GM12878 (cell line): ENCODE measurements at regions not wholly inside any gene's neighbourhood (a gene's known extent, or its start where the extent isn't known, plus 50 kb on each side); places are given as distances from the start of the nearest gene placed in this dataset.

Experiments
- ATAC-seq: fragments of 200-7000 bp; cut with Tn5 transposase; 3 replicates; pipeline ENCODE4 v1.9.1; 2020; ENCODE audit warnings: mild to moderate bottlenecking, moderate library complexity
- BruUV-seq: library from RNA; stranded (reverse); fragments of 400-500 nt; replicated peaks from 2 replicates; lab custom pipeline; 2021; lab: Mats Ljungman, UMichigan
- CTCF ChIA-PET: fragments of 300-600 bp; sonication (Branson Sonifier 250); formaldehyde crosslinking; extraction: SDS; loops from one replicate; lab custom pipeline; 2021; ENCODE audit warnings: inconsistent platforms; lab: Yijun Ruan, JAX
- POLR2A ChIA-PET: fragments of 350-600 bp; formaldehyde crosslinking; extraction: SDS; loops from one replicate; lab custom pipeline; 2021; ENCODE audit warnings: inconsistent platforms; lab: Charles Lee
- RAD21 ChIA-PET: fragments of 300-600 bp; sonication (Branson Sonifier 250); formaldehyde crosslinking; loops from one replicate; lab custom pipeline; 2023; ENCODE audit warnings: antibody characterized with exemption; ENCODE audit not compliant: unreplicated experiment; lab: Charles Lee
- SMC1A ChIA-PET: fragments of 300-600 bp; sonication (Branson Sonifier 250); formaldehyde crosslinking; loops from one replicate; lab custom pipeline; 2023; ENCODE audit not compliant: unreplicated experiment, uncharacterized antibody; lab: Charles Lee
- DNase-seq: peaks from one replicate; pipeline ENCODE4 v3.0.0-alpha.2; 2011; ENCODE audit warnings: low read depth, low spot score
- FAIRE-seq: peaks from 3 replicates; lab custom pipeline; 2011; peaks lifted over from hg19 to GRCh38; lab: Jason Lieb, UNC
- H2AFZ ChIP-seq: 2 replicates; pipeline ENCODE4 v1.6.0; 2011; ENCODE audit warnings: low read depth, low read length, control low read depth; ENCODE audit not compliant: control insufficient read depth
- H3K27ac ChIP-seq: 2 replicates; pipeline ENCODE4 v1.5.1; 2011; ENCODE audit warnings: control low read depth; ENCODE audit not compliant: control insufficient read depth, insufficient read depth
- H3K27me3 ChIP-seq, 2 experiments: replicated peaks in 1 of 2; 2 replicates each; pipeline versions ENCODE4 v1.6.0 to v1.6.1; 2011; ENCODE audit warnings: low read length in 1 of 2; ENCODE audit not compliant: control insufficient read depth in 2 of 2, insufficient read depth in 2 of 2
- H3K36me3 ChIP-seq, 2 experiments: 2 replicates each; pipeline ENCODE4 v1.5.1; 2011; ENCODE audit warnings: low read length in 1 of 2; ENCODE audit not compliant: control insufficient read depth in 2 of 2, insufficient read depth in 2 of 2
- H3K4me1 ChIP-seq: 2 replicates; pipeline ENCODE4 v1.6.1; 2011; ENCODE audit warnings: mild to moderate bottlenecking, low read length, moderate library complexity, mixed read lengths; ENCODE audit not compliant: control insufficient read depth, insufficient read depth
- H3K4me2 ChIP-seq: 2 replicates; pipeline ENCODE4 v1.6.0; 2011; ENCODE audit warnings: control low read depth; ENCODE audit not compliant: control insufficient read depth, insufficient read depth
- H3K4me3 ChIP-seq: fragments of 200-600 bp; sonication (generic); 2 replicates; pipeline ENCODE4 v1.5.1; 2016
- H3K79me2 ChIP-seq: 2 replicates; pipeline ENCODE4 v1.6.0; 2011; ENCODE audit warnings: low read length; ENCODE audit not compliant: control insufficient read depth, insufficient read depth
- H3K9ac ChIP-seq: 2 replicates; pipeline ENCODE4 v1.8.0; 2011; ENCODE audit warnings: low read length, control low read depth, mixed read lengths; ENCODE audit not compliant: control insufficient read depth, insufficient read depth
- H3K9me3 ChIP-seq: replicated peaks from 3 replicates; pipeline ENCODE4 v1.5.1; 2011; ENCODE audit warnings: mild to moderate bottlenecking, low read length; ENCODE audit not compliant: control insufficient read depth, insufficient read depth
- H4K20me1 ChIP-seq: 2 replicates; pipeline ENCODE4 v1.6.0; 2011; ENCODE audit not compliant: control insufficient read depth, insufficient read depth
- CEBPB ChIP-seq, 2 experiments: fragments of 150-350 bp in 1 of 2; IDR thresholded peaks; 2 replicates each; pipeline ENCODE4 v1.6.1; 2012 to 2014; ENCODE audit warnings: low read depth in 2 of 2, low read length in 2 of 2, borderline replicate concordance in 1 of 2, inconsistent platforms in 1 of 2
- E2F8 ChIP-seq: fragments of 450-650 bp; IDR thresholded peaks from 2 replicates; pipeline ENCODE4 v1.6.1; 2018; ENCODE audit warnings: mild to moderate bottlenecking, low read depth, moderate library complexity; ENCODE audit not compliant: partially characterized antibody
- E4F1 ChIP-seq: fragments of 450-650 bp; IDR thresholded peaks from 2 replicates; pipeline ENCODE4 v1.6.1; 2018; ENCODE audit warnings: borderline replicate concordance, mild to moderate bottlenecking; ENCODE audit not compliant: partially characterized antibody
- EED ChIP-seq: sonication (generic); IDR thresholded peaks from 2 replicates; pipeline ENCODE4 v1.6.1; 2016; ENCODE audit warnings: antibody characterized with exemption, low read depth
- HCFC1 ChIP-seq: fragments of 150-350 bp; IDR thresholded peaks from 2 replicates; pipeline ENCODE4 v1.6.1; 2014; ENCODE audit warnings: low read length
- HDAC2 ChIP-seq: fragments of 200-600 bp; sonication (generic); IDR thresholded peaks from 2 replicates; pipeline ENCODE4 v1.6.1; 2017
- PAX5 ChIP-seq: IDR thresholded peaks from 2 replicates; pipeline ENCODE4 v1.6.1; 2011; ENCODE audit warnings: low read depth, low read length, borderline replicate concordance
- POU2F2 ChIP-seq: IDR thresholded peaks from 3 replicates; pipeline ENCODE4 v1.6.1; 2011; ENCODE audit warnings: low read depth, mild to moderate bottlenecking, low read length, borderline replicate concordance
- SIX5 ChIP-seq: IDR thresholded peaks from 2 replicates; pipeline ENCODE4 v1.6.1; 2011; ENCODE audit warnings: mild to moderate bottlenecking, low read depth, low read length, moderate library complexity; ENCODE audit not compliant: severe bottlenecking
- SMAD5 ChIP-seq: IDR thresholded peaks from 2 replicates; pipeline ENCODE4 v1.6.1; 2016; ENCODE audit warnings: antibody characterized with exemption, low read depth
- SP1 ChIP-seq: IDR thresholded peaks from one replicate; pipeline ENCODE4 v1.6.1; 2011; ENCODE audit warnings: low read depth, low read length
- SRF ChIP-seq, 2 experiments: IDR thresholded peaks; 2 replicates each; pipeline ENCODE4 v1.6.1; 2011; ENCODE audit warnings: low read depth in 2 of 2, low read length in 2 of 2, mild to moderate bottlenecking in 1 of 2, moderate library complexity in 1 of 2
- STAT1 ChIP-seq: fragments of 450-650 bp; conservative IDR thresholded peaks from 2 replicates; pipeline ENCODE4 v1.6.1; 2014; ENCODE audit warnings: antibody characterized with exemption, mild to moderate bottlenecking
- TCF7 ChIP-seq: IDR thresholded peaks from 2 replicates; pipeline ENCODE4 v1.6.1; 2014; ENCODE audit warnings: antibody characterized with exemption, borderline replicate concordance
- ZNF622 ChIP-seq: fragments of 450-650 bp; IDR thresholded peaks from 2 replicates; pipeline ENCODE4 v1.6.1; 2017; ENCODE audit warnings: mild to moderate bottlenecking, inconsistent platforms
- WGBS: methylation state at CpG from one replicate; pipeline ENCODE4 v1.1.6; 2016; ENCODE audit warnings: low lambda C conversion rate; ENCODE audit not compliant: insufficient replicate concordance, insufficient coverage; ENCODE audit errors: missing lambda C conversion rate; 5-methylcytosine and 5-hydroxymethylcytosine counted together
- in situ Hi-C: fragments of 300-500 bp; cut with MboI; formaldehyde crosslinking; loops from 9 replicates; pipeline ENCODE4 v1.14.3; 2018; ENCODE audit warnings: mixed read lengths
- intact Hi-C: fragments of 100-400 bp; cut with micrococcal nuclease; formaldehyde crosslinking; loops from one replicate; pipeline ENCODE4 v1.14.2; 2022; ENCODE audit not compliant: unreplicated experiment
- TF ChIP-seq, protein P1 (sequence below): fragments of 450-650 bp; IDR thresholded peaks from 2 replicates; pipeline ENCODE4 v1.6.1; 2017; ENCODE audit warnings: mild to moderate bottlenecking, moderate library complexity

- TF ChIP-seq, protein P1, sequence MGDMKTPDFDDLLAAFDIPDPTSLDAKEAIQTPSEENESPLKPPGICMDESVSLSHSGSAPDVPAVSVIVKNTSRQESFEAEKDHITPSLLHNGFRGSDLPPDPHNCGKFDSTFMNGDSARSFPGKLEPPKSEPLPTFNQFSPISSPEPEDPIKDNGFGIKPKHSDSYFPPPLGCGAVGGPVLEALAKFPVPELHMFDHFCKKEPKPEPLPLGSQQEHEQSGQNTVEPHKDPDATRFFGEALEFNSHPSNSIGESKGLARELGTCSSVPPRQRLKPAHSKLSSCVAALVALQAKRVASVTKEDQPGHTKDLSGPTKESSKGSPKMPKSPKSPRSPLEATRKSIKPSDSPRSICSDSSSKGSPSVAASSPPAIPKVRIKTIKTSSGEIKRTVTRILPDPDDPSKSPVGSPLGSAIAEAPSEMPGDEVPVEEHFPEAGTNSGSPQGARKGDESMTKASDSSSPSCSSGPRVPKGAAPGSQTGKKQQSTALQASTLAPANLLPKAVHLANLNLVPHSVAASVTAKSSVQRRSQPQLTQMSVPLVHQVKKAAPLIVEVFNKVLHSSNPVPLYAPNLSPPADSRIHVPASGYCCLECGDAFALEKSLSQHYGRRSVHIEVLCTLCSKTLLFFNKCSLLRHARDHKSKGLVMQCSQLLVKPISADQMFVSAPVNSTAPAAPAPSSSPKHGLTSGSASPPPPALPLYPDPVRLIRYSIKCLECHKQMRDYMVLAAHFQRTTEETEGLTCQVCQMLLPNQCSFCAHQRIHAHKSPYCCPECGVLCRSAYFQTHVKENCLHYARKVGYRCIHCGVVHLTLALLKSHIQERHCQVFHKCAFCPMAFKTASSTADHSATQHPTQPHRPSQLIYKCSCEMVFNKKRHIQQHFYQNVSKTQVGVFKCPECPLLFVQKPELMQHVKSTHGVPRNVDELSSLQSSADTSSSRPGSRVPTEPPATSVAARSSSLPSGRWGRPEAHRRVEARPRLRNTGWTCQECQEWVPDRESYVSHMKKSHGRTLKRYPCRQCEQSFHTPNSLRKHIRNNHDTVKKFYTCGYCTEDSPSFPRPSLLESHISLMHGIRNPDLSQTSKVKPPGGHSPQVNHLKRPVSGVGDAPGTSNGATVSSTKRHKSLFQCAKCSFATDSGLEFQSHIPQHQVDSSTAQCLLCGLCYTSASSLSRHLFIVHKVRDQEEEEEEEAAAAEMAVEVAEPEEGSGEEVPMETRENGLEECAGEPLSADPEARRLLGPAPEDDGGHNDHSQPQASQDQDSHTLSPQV: no peak
- TF ChIP-seq SRF (IDR thresholded peaks at IDR 0.05; ENCODE audit: low read depth in 2 of 2, low read length in 2 of 2) (no peak), TCF7 (no peak)
Measured at GRCh38 chr5:33319151-33319550, 121.6 kb upstream of the TARS1 start (continued).

- no peak overlapping the region for H3K9ac ChIP-seq
- no peaks in the 10 kb centered on the region for H3K9me3 ChIP-seq
- H3K4me1 ChIP-seq: no peaks in the 10 kb centered on the region
- H3K4me2 ChIP-seq: no peak overlapping the region
- no peaks in the 10 kb centered on the region for H4K20me1 ChIP-seq
- ATAC-seq (no peak), DNase-seq (no peak), FAIRE-seq (no peak)
- ChIA-PET CTCF (interaction anchor here (0.5 to 1.1 kb wide), 2 partner anchors 10 to 22 kb away, joined by 3 read pairs; no protein-coding TSS in a partner anchor), POLR2A (no interaction called here), RAD21 (no interaction called here), SMC1A (interaction anchor here (1.4 kb wide), 1 partner anchor 9 kb away, joined by 3 read pairs; no protein-coding TSS in a partner anchor)
- H3K27me3 ChIP-seq: no peaks in the 10 kb centered on the region
- H3K36me3 ChIP-seq: no peaks in the 10 kb centered on the region
- no TSS peak for BruUV-seq
- intact Hi-C loops: no loop called here
- WGBS: 0% methylated on average over 1 of the region's 1 CpG
- H2AFZ ChIP-seq: no peak overlapping the region
- in situ Hi-C loops: no loop called here
- H3K4me3 ChIP-seq: no peak overlapping the region
- no peaks in the 10 kb centered on the region for H3K79me2 ChIP-seq
- H3K27ac ChIP-seq: no peak overlapping the region
- TF ChIP-seq SIX5 (no peak), HCFC1 (no peak), CEBPB (IDR thresholded peaks at IDR 0.05; ENCODE audit: borderline replicate concordance in 1 of 2, low read depth in 2 of 2, low read length in 2 of 2) (no peak), E4F1 (no peak), E2F8 (no peak), ZNF622 (no peak), HDAC2 (no peak), POU2F2 (no peak), SP1 (no peak), SMAD5 (no peak), PAX5 (no peak), EED (no peak), STAT1 (no peak)
Measured at GRCh38 chr5:33319841-33320240, 120.9 kb upstream of the TARS1 start.
